HG02571 (cell line): ENCODE measurements at regions not wholly inside any gene's neighbourhood (a gene's known extent, or its start where the extent isn't known, plus 50 kb on each side); places are given as distances from the start of the nearest gene placed in this dataset.

ENCODE experiments used
- ATAC-seq: cut with Tn5 transposase; IDR thresholded peaks from one replicate; pipeline ENCODE4 v1.9.1; 2021; ENCODE audit warnings: mild to moderate bottlenecking, moderate library complexity; ENCODE audit not compliant: unreplicated experiment

DNA sequence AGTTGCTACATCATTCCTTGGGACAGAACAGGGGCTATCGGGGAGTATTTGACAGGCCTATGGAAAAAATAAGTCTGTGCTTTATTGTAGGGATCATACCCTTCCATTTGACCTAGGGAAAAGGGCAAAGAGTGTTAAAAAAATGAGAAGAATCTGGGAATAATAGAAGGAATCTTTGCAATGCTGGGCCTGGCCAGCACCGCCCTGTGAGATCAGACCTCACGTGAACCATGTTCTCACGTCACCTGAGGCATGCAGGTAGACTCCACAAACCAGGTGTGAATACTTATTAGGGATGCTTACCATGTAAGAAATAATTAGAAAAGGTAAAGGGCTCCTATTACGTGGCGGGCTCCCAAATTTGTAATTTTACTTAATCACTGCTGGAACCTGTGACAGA, 177.5 kb upstream of the GATA6 start:
- ATAC-seq: no peak

GRCh38 chr18:21996351-21996826, 173.0 kb upstream of the GATA6 start:
- ATAC-seq: no peak

- ATAC-seq: no peak
These were observed 171.9 kb upstream of the GATA6 start for GRCh38 chr18:21997207-21998143.

- no peak for ATAC-seq
These were observed 170.9 kb upstream of the GATA6 start for GRCh38 chr18:21998486-21998885.

GRCh38 chr18:22001912-22002487, 167.4 kb upstream of the GATA6 start:
- no peak for ATAC-seq

DNA sequence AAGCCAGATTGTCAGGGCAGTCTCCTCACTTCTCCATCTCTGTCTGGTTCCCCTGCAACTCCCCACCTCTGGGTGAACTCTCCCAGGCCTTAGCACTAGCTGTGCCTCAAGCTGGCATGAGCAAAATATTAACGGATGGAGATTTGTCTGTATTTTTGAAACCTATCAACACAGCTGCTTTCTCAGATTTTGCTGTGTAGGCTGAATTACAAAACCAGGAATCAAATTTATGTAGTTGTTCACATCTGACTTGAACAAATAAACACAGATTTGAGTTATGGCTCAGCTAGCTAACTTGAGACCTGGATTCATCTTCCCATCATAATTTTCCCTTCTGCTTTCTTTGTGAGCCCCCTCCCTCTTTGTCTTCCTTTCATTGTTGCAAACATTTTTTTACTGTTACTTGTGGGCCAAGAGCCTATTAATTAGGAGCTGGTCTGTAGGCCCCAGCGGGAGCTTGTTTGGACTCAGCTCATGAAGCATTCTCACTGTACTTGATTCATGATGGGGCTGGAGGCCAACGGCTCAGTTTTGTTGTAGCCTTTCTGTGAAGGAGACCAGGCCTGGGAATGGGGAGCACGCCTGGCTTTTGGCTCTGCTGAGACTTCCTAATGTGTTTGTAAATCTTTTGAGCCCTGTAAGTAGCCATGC, 164.1 kb upstream of the GATA6 start:
- ATAC-seq: no peak

GRCh38 chr18:22006458-22006857, 162.9 kb upstream of the GATA6 start:
- ATAC-seq: no peak

DNA sequence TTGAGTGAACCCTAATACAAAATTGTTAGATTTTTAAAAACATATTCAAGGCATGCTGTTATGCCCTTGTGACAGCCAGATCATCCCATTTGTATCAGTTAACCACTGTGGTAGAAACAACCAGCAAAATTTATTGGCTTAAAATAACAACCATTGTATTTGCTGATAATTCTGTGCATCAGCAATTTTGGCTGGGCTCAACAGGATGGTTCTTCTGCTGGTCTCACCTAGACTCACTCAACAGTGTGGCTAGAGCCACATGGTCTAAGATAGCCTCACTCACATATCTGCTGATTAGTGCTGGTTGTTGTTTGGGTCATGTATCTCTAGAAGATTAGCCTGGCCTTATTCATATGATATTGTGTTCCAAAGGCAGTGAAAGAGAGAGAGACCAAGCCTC, 160.1 kb upstream of the GATA6 start:
- ATAC-seq: no peak

DNA sequence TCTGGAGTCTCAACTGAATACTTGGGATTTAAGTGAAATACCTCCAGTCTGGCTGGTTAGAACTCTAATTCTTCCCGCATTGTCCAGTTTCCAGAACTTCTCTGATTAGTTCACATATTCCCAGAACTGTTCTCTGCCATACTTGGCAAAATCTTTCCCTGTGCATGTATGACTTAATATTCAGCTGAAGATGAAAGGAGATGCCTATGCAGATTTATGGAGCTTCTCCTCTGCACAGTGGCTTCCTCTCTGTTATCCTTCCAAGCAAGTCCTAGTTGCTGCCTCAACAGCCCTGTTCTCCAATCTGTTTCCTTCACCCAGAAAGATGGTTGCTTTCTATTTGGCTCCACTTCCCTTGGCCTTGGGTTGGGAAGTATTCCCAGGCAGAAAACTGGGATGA, 155.4 kb upstream of the GATA6 start:
- ATAC-seq: no peak

GRCh38 chr18:22015156-22015555, 154.2 kb upstream of the GATA6 start:
- ATAC-seq: no peak

- no peak for ATAC-seq
These were observed 151.0 kb upstream of the GATA6 start for GRCh38 chr18:22018366-22018765.

DNA sequence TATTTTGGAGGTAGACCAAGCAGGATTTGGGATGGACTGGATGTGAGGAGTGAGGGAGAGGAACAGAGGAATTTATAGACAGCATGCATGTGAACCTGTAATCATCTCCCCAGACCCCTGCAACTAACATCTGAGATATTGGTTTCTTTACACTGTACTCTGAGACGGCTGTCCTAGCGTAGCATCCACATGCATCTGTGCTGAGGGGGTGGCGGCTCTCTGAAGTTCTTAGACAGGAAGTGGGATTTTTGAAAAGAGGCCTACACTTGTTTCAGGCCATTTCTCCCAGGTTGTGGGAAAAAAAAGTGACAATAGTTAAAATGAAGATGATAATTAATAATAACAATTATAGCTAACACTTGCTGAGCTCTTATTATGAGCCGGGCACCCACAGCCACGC, 150.2 kb upstream of the GATA6 start:
- ATAC-seq: no peak

- no peak for ATAC-seq
These were observed 149.1 kb upstream of the GATA6 start for GRCh38 chr18:22020127-22020866.

GRCh38 chr18:22020867-22021370, 148.5 kb upstream of the GATA6 start:
- no peak for ATAC-seq

- ATAC-seq: no peak
These were observed 147.7 kb upstream of the GATA6 start for GRCh38 chr18:22021701-22022100.

- ATAC-seq: no peak
These were observed 144.5 kb upstream of the GATA6 start for GRCh38 chr18:22024924-22025323.

- no peak for ATAC-seq
These were observed 143.0 kb upstream of the GATA6 start for GRCh38 chr18:22026362-22026761.

- ATAC-seq: no peak
These were observed 142.5 kb upstream of the GATA6 start for GRCh38 chr18:22026889-22027288.

DNA sequence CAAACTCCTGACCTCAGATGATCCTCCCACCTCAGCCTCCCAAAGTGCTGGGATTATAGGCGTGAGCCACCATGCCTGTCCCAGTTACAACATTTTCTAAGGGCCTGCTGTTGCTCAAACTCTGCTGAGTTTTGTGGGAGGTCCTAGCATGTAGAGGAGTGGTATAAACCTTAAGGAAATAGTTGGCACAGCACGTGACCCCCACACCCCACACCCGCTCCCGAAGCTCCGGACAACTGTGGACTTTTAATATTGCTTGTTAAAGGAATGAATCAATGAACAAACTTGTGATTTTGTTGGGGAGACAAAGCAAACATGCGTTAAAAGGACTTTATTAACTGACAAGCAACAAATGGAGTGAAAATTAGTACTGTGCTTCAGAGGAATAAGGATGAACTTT, 137.8 kb upstream of the GATA6 start:
- no peak for ATAC-seq

- no peak for ATAC-seq
These were observed 136.9 kb upstream of the GATA6 start for GRCh38 chr18:22032392-22032961.

GRCh38 chr18:22033085-22033484, 136.3 kb upstream of the GATA6 start:
- ATAC-seq: no peak
